ENCODE measurements at regions not wholly inside any gene's neighbourhood (a gene's known extent, or its start where the extent isn't known, plus 50 kb on each side); places are given as distances from the start of the nearest gene placed in this dataset.

DNA sequence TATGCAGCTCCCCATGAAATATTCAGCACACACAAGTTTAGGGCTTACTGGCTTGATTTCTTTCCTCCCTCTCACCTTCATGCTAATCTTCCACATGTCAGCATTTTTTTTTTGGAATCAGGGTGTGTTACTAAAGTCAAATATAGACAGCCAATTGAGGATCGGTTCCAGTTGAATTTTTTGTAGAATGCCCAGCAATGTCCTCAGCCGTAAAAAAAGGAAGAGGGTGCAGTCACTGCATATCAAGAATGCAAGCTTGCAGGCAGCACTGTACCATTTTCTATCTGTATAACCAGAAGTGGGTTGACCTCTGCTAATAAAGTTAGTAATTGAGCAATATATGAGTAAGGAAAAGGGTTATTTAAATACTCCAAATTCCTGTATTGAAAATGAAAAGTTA lies 51.4 kb upstream of the CHMP2B start:
- DNase-seq (ENCODE audit: low read depth) = peak; percentile 21

DNA sequence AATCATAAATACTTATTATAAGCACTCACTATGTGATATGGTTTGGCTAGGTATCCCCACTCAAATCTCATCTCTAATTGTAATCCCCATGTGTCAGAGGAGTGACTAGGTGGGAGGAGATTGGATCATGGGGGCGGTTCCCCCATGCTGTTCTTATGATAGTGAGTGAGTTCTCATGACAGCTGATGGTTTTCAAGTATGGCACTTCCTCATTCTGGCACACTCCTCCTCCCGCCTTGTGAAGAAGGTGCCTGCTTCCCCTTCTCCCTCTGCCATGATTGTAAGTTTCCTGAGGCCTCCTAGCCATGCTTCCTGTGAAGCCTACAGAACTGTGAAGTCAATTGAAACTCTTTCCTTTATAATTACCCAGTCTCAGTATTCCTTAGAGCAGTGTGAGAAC lies 53.3 kb upstream of the CHMP2B start:
- no peak for DNase-seq (ENCODE audit: low read depth)

GRCh38 chr3:87173071-87173470 lies 54.0 kb upstream of the CHMP2B start:
- peak; percentile 21 for DNase-seq (ENCODE audit: low read depth)

DNA sequence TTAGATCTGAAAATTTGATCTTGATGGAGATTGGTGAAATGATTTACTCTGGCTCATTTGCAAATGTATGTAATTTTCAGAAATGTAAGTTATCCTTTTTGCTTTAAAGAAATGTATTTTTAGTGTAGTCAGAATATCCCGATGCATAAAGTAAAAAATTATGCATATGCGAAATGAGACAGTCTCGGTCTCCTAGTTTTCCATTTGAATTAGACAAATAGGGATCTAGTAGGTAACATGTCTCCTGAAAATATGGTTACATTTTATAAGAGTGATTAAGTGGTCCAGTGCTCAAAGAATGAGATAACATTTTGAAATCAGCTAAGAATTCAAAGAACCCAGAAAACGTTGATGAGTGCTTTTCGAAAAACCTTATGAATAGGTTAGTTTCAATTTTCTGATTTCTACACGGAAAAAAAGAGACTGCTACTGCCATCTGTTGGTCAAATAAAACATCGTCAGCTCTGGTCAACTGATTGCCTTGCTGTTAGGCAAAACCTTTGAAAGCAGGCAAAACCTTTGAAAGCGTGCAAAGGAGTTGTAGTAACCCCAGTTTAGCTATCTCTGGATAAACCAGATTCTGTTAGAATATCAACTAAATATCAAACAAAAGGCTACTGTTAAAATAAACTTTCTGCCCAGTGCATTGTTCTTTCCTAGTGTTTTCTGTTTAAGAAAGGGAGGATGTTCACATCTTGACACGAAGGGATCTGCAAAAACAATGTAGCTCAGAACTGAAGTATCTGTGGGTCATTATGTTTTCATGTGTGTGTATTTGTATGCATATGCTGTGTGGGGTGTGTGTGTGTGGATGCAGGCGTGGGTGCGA lies 59.3 kb upstream of the CHMP2B start:
- DNase-seq (ENCODE audit: low read depth) = peak; percentile 62

GRCh38 chr3:87164245-87164644 lies 62.9 kb upstream of the CHMP2B start:
- DNase-seq (ENCODE audit: low read depth) = no peak

DNA sequence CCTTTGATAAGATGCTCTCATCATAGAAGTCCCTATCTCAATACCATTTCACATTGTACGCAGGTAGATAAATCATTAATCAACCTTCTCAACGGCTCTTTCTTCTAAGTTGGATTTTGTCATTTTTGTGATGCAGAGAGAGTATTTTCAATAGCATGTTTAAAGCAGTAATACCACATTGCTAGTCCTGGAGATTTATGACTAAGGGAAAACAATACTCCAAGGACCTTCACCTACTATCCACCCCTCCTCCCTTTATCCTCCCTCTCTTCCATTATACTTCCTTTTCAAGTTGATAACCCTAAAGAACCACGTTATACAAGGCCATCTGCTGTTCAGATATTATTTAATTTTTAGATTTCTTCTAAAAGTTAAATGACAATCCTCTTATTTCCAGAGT lies 65.3 kb upstream of the CHMP2B start:
- no peak for DNase-seq (ENCODE audit: low read depth)

- DNase-seq (ENCODE audit: low read depth) = no peak
Measured at GRCh38 chr3:87161417-87161816, 65.7 kb upstream of the CHMP2B start.

DNA sequence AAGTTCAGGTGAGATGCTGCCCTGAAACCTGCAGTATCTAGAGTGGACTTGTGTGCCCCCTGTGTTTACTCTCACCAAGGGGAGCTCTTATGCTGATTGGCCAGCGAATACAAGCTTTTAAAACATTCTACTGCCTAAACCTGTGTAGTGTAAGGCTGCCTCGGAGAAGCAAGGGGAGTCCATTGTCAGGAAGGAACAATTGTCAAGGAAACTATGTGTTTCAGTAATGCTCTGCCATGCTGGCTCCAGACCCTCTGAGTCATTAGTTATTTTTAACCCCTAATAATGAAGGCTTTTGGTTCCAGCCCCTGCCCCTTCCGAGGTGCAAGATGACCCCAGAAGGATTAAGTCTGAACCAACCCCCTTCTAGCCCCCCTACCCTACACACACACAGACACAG lies 66.1 kb upstream of the CHMP2B start:
- DNase-seq (ENCODE audit: low read depth) = no peak

DNA sequence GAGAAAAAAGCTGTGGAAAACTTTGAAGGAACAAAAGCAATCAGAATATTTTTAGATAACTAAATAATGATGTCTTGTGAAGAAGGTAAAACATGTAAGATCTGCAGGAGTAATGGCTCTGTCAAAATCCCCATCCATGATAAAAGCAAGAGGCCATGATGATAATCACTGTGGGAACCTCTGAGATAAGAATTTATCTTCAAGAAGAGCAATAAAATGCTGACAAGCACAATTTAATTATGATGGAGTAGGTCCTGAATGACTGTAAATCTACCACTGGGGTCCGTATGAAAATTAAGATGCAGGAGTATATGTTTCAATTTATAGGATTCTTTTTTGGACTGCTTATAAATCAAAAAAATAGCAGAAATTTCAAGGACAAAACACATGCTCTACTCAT lies 68.3 kb upstream of the CHMP2B start:
- DNase-seq (ENCODE audit: low read depth) = no peak

- DNase-seq (ENCODE audit: low read depth) = no peak
Measured at GRCh38 chr3:87148020-87148419, 79.1 kb upstream of the CHMP2B start.

GRCh38 chr3:87147562-87147961 lies 79.5 kb upstream of the CHMP2B start:
- no peak for DNase-seq (ENCODE audit: low read depth)

- DNase-seq (ENCODE audit: low read depth) = peak; percentile 54
Measured at GRCh38 chr3:87145553-87145952, 81.6 kb upstream of the CHMP2B start.

- no peak for DNase-seq (ENCODE audit: low read depth)
Measured at GRCh38 chr3:87136066-87136596, 91.0 kb upstream of the CHMP2B start.

DNA sequence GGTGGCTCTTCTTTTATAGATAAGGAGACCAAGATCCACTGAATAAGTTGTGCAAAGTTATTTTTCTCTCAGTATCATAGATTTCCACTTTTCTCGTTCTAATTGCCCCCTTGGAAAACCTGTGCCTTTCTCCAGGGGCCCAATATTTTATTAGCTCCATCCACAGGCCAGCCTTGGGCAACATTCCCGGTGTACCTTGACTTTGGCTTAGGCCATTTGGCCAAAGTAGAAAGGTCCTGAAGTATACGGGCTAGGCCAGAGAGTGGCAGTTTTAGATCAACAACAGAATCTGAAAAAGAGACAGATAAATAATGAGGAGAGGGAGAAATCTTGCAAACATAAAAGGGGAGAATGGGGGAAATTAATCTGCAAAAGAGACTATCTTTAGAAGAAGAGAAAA lies 91.7 kb upstream of the CHMP2B start:
- no peak for DNase-seq (ENCODE audit: low read depth)

- peak; percentile 13 for DNase-seq (ENCODE audit: low read depth)
Measured at GRCh38 chr3:87132801-87133200, 94.3 kb upstream of the CHMP2B start.

GRCh38 chr3:87128006-87128405 lies 99.1 kb upstream of the CHMP2B start:
- no peak for DNase-seq (ENCODE audit: low read depth)

DNA sequence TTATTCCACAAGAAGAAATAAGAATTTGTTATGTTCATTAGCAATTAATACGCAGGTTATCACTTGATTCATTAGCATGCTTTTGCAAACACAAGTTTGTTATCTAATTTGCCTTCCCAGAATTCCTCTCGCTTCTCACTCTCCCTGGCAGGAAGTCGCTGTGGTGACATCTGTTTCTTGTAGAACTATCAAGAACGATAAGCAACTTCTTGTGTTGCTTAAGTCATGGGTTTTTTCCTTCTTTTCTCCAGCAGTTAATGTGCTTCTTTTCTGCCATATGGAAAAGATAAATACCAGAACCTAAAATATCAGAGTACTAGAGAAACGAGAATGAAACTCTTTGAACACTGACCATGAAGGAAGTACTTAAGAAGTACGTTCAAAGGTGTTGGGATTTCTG lies 99.8 kb upstream of the CHMP2B start:
- peak; percentile 18 for DNase-seq (ENCODE audit: low read depth)

DNA sequence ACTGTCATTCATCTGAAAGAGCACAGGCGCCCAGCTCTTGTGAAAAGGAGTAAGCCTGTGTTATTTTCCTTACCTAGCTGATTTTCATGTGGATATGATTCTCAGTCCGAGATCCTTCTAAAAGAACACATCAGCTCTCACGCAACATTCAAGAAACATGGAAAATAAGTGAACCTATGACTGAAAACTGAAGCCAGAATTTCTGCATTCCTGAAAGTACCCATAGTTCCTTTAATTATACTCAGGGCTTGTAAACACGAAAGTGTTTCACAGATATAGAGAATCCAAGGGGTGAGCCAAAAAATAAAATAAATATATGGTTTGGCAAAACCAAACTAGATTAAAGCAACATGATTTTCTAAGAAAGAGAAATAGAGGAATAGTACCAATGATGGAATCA lies 100.8 kb upstream of the CHMP2B start:
- no peak for DNase-seq (ENCODE audit: low read depth)

DNA sequence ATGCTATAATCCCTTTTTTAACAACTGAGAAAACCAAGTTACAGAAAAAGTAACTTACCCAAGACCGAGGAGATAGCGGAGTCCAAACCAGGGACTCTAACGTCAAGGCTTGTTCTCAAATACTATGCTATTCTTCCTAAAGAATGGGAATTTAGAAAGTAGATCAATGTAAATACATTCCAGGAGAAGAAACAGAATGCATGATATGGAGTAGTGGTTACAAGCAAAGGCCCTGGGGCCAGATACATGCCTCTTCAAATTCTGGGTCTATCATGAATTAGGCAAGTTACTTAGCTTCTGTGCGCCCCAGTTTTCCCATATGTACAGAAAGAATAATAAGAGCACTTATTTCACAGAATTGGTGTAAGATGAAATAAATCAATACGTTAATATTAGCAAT lies 102.0 kb upstream of the CHMP2B start:
- no peak for DNase-seq (ENCODE audit: low read depth)

DNA sequence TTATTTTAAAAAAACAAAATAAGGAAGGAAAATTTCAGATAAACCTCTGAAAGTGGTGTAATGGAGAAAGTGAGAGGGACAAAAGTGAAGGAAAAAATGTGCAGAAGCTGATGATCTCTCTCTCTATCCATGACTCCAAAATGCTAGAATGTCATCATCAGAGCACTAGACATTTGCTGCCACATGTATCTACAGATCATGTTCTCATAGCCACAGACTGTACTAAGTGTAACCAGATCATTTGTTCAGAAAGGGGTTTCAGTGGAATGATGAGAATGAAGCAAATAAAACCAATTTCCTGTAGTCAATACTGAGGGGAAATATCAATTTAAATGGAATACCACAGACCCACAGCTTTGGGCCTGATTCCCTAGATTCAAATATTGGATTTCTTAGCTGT lies 104.3 kb upstream of the CHMP2B start:
- no peak for DNase-seq (ENCODE audit: low read depth)

DNA sequence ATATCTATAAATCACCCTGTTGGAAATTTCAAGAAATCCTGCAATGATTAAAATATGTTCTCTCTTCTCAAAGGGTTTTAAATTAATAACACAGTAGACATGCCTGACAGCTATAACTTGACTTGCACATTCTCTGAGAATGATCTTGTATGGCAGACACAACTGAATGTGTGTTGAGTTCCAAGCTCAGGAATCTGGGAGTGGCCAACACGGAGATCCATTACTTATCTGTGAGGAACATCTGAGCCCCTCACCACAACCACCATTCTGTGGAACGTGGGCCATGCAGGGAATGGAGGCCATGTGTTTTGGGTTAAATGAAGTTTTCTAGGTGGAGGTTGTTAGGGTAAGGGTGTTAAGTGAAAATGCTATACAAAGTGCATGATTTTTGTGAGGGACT lies 105.3 kb upstream of the CHMP2B start:
- no peak for DNase-seq (ENCODE audit: low read depth)

DNA sequence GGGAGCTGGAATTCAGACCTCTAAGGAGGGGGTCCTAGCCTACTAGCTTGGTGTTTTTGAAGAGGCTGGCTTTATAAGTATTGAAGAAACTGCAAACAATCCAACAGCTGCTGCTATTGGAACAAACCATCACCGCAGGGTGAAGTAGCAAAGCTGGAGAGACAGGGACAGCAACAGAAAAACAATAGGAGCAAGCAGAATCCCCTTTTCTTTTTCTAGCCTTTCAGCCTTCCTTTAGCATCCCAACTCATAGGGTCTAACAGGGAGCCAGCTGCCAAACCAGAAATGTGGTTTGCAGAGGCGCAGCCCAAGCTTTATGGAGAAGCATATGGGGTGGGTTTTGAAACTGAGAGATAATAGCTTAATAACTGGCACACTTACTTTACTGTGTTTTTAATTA lies 106.2 kb upstream of the CHMP2B start:
- no peak for DNase-seq (ENCODE audit: low read depth)

GRCh38 chr3:87120236-87120635 lies 106.9 kb upstream of the CHMP2B start:
- DNase-seq (ENCODE audit: low read depth) = no peak

- no peak for DNase-seq (ENCODE audit: low read depth)
Measured at GRCh38 chr3:87109465-87109864, 117.6 kb upstream of the CHMP2B start.

Measured in EH (cell line).